ENCODE measurements at regions not wholly inside any gene's neighbourhood (a gene's known extent, or its start where the extent isn't known, plus 50 kb on each side); places are given as distances from the start of the nearest gene placed in this dataset.

DNA sequence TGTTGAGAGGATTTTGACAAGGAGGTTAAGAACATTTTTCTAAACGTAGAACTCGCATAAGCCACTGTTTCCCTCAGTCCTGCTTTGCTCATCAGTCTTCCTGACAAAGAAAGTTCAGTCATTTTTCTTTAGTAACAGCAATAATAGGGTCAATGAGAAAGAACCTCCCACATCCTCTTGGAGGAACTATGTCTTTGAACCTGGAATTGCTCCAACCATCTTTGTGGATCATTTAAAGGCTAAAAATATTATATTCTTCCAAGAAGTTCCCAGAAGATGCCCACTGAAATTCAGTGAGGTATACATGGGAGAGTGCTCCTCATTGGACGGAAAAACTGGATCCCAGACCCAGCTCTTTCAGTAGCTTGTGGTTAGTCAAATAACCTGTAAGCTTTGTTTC is 282.8 kb upstream of the FAR2 start:
- Histone ChIP-seq H4K8ac (replicated peaks; ENCODE audit: insufficient read length, low read depth, low read length) (no peak overlapping the region), H3T11ph (ENCODE audit: low read length) (no peak overlapping the region), H4K20me1 (ENCODE audit: control insufficient read depth, insufficient read depth, insufficient read length) (no peaks in the 10 kb centered on the region), H2BK12ac (ENCODE audit: insufficient read length, low read depth, low read length) (no peak overlapping the region), H3K79me1 (ENCODE audit: insufficient read depth, low read depth, low read length, poor library complexity, severe bottlenecking) (no peaks in the 10 kb centered on the region), H2BK5ac (ENCODE audit: insufficient read length, low read length) (no peak overlapping the region), H3K4me2 (ENCODE audit: insufficient read depth, insufficient read length, low read length) (no peak overlapping the region), H4K5ac (ENCODE audit: insufficient read length, low read depth, low read length) (no peak overlapping the region), H3K79me2 (ENCODE audit: insufficient read depth, low read length) (no peaks in the 10 kb centered on the region), H2BK15ac (ENCODE audit: low read depth, low read length) (no peak overlapping the region), H3K4ac (ENCODE audit: low read depth, low read length) (no peak overlapping the region), H2AK5ac (ENCODE audit: insufficient read length, low read length) (no peak overlapping the region), H3K9ac (ENCODE audit: extremely low read depth, insufficient read length, low read length) (no peak overlapping the region), H4K91ac (ENCODE audit: insufficient read length, low read depth, low read length) (no peak overlapping the region), H3K23me2 (ENCODE audit: insufficient read length, low read depth, low read length, poor library complexity, severe bottlenecking) (no peaks in the 10 kb centered on the region), H3K4me1 (ENCODE audit: insufficient read depth, low read length) (0 out of 2 replicates have a peak, but pooled peaks cover 3% of the 10 kb centered on the region), H3K27me3 (ENCODE audit: insufficient read depth, low read length) (no peaks in the 10 kb centered on the region), H2BK120ac (ENCODE audit: low read depth, low read length, poor library complexity, severe bottlenecking) (no peak overlapping the region), H3K18ac (ENCODE audit: insufficient read length, low read depth, low read length) (no peak overlapping the region), H3K9me3 (ENCODE audit: control insufficient read depth, low read depth, low read length) (no peaks in the 10 kb centered on the region), H3K27ac (ENCODE audit: insufficient read length, low read depth, low read length) (no peak overlapping the region), H2AFZ (ENCODE audit: low read length) (no peak overlapping the region), H3K14ac (ENCODE audit: insufficient read depth, low read length) (no peak overlapping the region), H2BK20ac (ENCODE audit: low read depth, low read length, poor library complexity, severe bottlenecking) (no peak overlapping the region), H3K56ac (ENCODE audit: insufficient read length, low read depth, low read length) (no peak overlapping the region), H3K23ac (ENCODE audit: insufficient read length, low read depth, low read length) (no peak overlapping the region)
- Mint-ChIP-seq H3K4me1 (peaks cover 22% of the 10 kb centered on the region in 2 experiments), H3K36me3 (ENCODE audit: insufficient read depth in 1 of 3, low read depth in 3 of 3) (no peaks in the 10 kb centered on the region), H3K27me3 (ENCODE audit: low read depth) (peaks cover 30% of the 10 kb centered on the region), H3K4me3 (no peak overlapping the region), H3K27ac (no peak overlapping the region), H3K9me3 (no peaks in the 10 kb centered on the region; a peak in 1 of 5 replicates)
- TF ChIP-seq, protein P1, sequence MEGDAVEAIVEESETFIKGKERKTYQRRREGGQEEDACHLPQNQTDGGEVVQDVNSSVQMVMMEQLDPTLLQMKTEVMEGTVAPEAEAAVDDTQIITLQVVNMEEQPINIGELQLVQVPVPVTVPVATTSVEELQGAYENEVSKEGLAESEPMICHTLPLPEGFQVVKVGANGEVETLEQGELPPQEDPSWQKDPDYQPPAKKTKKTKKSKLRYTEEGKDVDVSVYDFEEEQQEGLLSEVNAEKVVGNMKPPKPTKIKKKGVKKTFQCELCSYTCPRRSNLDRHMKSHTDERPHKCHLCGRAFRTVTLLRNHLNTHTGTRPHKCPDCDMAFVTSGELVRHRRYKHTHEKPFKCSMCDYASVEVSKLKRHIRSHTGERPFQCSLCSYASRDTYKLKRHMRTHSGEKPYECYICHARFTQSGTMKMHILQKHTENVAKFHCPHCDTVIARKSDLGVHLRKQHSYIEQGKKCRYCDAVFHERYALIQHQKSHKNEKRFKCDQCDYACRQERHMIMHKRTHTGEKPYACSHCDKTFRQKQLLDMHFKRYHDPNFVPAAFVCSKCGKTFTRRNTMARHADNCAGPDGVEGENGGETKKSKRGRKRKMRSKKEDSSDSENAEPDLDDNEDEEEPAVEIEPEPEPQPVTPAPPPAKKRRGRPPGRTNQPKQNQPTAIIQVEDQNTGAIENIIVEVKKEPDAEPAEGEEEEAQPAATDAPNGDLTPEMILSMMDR (conservative IDR thresholded peaks at IDR 0.05) = no peak
- no peak for DNase-seq
- WGBS (ENCODE audit: extremely low coverage, insufficient read length, low lambda C conversion rate) = no CpG with 5 or more reads among the region's 3 CpGs

All from H9 (cell line).